ENCODE measurements at regions not wholly inside any gene's neighbourhood (a gene's known extent, or its start where the extent isn't known, plus 50 kb on each side); places are given as distances from the start of the nearest gene placed in this dataset.

DNA sequence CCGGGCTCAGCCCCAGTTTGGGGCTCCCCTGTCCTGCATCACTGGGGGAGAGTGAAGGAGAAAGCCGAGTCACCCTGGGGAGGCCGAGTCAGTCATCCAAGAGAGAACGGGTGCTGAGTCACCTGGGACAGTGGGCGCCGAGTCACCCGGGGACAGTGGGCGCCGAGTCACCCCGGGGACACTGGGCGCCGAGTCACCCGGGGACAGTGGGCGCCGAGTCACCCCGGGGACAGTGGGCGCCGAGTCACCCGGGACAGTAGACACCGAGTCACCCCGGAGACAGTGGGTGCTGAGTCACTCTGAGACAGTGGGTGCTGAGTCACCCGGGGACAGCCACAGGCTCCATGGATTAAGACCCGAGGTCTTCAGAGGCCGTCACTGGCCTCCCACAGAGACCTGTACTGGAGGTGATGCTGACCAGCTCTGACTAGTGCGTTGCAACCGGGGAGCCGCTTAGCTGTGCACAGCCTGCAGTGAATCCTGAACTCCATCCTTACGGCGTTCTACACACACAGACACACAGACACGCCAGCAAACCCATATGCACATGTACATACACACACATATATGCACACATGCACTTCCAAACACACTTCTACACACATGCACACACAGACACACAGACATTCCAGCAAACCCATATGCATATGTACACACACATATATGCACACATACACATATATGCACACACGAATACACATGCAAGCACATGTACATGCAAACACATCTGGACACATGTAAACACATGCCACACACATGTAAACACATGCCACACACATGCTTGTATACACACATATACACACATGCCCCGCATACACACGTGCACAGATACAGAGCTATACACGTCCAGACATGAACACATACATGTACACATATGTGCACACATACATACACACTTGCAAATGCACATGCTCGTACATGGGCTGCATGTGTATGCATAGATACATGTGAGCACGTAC lies 64.9 kb upstream of the GALNT9 start:
- peak in 1 of 2 donors; percentile 40 for DNase-seq (ENCODE audit: low read depth in 2 of 2)

DNA sequence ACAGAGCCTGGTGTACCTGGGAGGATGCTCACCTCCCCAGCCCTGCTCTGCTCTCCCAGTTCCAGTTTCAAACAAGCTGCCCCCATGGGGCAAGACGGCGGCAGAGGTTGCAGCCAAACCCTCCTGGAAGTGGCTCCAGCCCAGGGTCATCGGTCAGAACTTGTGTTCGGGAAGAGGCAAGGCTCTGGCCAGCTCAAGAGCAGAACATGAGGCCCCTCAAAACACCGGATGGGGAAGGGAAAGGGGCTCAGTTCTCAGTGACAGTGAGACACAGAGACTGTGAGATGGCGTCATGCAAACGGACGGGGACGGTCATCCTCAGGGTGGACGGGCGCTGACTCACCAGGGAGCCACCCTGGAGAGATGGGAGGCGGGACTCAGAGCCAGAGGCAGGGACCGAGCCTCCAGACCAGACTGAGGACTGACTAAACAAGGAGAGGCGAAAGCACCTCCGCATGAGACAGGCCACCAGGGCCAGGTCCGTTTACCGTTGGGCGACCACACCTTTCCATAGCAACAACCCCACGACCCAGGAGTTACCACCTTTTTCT lies 63.9 kb upstream of the GALNT9 start:
- no peak for DNase-seq (ENCODE audit: low read depth in 2 of 2)

DNA sequence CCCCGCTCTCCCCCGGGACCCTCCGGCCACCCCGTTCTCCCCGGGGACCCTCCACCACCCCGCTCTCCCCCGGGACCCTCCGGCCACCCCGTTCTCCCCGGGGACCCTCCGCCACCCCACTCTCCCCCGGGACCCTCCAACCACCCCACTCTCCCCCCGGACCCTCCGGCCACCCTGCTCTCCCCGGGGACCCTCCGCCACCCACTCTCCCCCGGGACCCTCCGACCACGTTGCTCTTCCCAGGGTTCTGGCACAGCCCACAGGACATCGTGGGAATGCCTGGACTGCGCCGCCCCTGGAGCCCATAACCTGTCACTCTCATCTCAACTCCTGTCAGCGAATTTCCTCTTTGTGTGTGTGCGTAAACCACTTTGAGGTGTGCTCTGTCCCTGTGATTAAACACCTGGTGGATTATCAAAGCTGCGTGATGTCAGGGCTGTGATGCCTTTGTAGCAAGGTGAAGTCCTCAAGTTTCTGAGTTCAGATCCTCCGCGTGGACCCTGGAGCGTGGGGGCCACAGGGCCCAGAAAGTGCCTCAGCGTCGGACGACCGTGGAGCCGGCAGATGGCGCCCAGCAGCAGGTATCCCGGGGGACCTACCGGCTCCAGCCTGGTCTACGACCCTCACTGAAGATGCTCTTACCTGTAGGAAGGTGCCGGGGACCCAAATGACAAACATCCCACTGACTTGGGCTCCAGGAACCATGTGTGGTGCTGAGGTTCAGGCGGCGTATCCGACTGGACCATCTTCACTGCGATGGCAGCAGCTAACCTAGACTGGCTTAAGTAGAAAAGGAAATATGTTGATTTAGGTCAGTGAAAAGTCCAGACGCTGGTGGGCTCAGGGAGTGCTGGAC lies 63.2 kb upstream of the GALNT9 start:
- no peak for DNase-seq (ENCODE audit: low read depth in 2 of 2)

DNA sequence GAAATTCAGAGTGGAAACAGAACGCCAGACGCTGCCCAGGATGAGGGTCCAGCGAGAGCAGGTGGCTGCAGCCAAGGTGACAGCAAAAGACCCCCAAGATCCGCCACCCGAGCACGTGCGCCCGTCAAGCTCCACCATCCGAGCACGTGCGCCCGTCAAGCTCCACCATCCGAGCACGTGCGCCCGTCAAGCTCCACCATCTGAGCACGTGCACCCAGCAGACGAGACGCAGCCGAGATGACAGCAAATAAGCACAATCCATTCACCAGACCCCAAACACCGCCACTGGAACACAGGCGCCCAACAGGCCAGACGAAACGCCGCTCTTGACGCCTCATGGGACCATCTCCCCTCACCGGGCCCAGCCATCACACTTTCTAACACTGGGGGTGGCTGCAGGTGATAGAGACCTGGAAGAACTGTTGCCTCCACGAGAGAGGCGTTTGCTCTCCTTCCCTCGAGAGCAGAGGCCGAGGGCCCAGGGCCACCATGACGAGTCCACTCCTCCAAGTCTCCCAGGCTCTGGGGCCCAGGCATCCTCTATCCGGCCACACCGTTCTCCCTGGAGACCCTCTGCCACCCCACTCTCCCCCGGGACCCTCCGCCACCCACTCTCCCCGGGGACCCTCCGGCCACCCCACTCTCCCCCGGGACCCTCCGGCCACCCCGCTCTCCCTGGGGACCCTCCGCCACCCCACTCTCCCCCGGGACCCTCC lies 62.1 kb upstream of the GALNT9 start:
- DNase-seq (ENCODE audit: low read depth in 2 of 2): no peak

DNA sequence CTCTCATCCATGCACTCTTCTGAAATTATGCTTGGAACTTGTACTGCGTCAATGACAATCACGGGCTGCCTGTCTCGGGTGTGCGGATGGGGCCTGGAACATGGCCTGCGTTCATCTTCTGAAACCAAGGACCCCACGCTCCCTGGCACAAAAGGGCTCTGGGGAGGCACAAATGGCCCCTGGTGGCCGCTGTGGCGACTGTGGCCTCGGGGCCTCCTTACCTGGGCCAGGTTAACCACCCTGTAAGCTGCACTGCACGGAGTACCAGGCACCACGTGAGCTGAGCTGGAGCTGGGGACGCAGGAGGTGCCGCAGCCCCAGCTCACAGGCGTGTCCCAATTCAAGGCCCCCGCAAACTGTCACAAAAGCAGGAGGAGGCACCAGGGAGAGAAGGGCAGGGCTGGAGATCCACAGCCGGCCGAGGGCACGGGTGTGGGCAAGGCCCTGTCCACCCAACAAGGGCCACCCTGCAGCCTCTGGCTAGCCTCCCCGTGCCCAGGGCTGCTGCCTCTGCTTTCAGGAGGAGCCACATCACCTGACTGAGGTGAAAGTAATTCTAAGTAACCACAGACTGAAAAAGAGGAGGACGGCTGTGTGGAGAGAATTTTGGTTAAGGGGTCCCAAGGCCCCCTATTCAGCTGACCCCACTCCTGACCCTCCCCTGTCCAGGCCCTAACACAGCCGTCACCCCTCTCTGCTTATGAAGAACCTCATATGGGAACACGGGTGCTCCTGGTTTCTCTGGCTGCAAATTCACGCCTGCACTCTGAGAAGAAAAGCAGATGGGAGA lies 61.1 kb upstream of the GALNT9 start:
- DNase-seq (ENCODE audit: low read depth in 2 of 2): no peak

DNA sequence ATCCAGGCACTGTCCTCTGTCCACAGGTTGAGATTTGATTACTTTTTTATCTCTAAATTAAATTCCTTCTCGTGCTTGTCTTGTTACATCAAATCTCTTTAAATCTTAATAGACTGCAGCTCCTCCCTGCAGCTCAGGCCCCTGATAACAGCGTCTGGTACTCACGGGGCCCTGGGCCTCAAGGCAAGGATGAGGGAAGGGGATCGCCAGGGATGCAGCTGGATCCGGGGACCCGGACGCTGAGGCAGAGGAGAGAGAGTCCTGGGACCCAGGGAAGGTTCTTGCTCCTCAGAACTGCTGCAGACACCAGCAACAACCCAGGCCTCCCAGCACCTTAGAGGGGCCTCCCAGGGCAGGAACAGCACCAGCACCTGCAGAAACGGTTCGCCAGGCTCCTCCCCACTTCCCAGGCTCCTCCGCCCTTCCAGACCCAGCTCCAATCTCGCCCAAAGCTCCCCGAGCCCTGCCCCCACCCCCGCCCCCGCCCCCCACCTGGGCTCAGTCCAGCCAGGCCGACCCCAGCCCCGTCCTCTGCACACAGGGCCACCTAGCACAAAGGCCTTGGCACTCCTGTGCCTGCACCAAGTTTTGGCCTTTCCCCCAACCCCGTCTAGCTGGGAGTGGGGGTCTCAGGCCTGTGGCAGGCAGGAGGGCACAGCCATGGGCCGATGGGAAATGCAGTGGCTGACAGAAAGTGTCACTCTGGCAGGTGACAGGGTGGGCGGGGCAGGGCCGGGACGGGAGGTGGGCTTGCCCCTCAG lies 60.3 kb upstream of the GALNT9 start:
- DNase-seq (ENCODE audit: low read depth in 2 of 2): no peak

DNA sequence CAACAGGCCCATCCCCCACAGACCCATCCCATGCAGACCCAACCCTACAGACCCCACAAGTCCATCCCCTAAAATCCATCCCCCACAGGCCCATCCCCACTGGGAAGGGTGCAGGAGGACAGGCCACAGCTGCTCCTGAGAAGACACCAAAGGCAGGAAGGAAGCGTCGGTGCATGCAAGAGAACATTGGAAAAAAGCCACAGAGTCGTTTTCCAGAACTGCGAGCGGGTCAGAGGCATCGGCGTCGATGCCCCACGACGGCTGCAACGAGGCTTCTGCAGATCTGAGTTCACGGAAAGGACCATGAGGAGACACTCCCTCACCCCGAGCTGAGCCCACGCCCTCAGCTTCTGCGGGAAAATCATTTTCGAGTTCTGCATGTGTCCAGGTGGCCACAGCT lies 59.6 kb upstream of the GALNT9 start:
- no peak for DNase-seq (ENCODE audit: low read depth in 2 of 2)

DNA sequence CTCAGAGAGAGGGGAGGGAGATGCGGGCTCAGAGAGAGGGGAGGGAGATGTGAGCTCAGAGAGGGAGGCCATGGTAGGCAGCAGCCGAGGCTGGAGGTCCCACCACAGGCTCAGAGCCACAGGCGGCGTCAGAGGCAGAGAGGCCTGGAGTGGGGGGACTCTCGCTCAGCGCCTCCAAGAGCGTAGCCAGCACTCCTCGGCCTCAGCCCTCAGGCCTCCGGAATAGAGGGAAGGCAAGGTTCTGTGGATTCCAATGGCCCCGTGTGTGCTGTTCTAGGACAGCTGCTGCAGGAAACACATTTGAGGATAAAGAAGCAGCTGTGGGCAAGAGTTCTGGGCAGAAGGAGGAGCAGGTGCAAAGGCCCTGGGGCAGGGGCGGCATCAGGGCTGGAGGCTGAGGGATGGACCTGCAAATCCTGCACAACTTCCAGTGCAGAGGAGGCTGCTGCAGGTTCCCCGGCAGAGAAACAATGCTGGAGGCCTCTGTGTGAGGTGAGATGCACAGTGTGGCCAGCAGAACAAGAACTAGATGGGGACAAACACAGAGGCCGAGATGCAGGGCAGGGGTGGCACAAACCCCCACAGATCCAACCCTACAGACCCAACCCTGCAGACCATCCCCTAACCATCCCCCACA lies 59.1 kb upstream of the GALNT9 start:
- DNase-seq (ENCODE audit: low read depth in 2 of 2): no peak

DNA sequence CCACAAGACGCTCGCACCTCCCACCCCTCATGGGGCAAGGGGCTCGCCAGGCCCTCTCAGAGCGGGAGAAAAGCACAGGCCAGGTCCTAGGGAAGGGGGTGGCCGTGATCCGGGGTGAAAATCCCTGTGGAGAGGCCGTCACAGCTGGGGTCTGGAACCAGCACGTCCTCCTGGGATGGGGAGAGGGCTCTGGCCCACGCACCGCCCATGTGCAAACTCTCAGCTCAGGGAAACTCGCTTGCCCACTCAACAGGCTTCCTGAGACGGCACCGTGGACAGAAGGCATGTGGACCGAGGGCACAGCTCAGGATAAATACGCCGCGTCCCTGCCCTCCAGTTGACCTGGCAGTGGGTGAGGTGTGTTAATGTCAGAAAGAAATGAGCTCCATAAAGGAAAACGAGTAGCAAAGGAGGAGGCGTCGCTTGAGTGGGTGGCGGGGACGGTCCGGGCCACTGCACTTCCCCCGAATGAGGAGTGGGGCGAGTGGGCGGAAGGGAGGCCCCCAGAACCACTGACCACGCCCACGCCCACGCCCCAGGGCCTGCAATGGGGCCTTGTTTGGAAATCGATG lies 57.6 kb upstream of the GALNT9 start:
- DNase-seq (ENCODE audit: low read depth in 2 of 2): no peak

DNA sequence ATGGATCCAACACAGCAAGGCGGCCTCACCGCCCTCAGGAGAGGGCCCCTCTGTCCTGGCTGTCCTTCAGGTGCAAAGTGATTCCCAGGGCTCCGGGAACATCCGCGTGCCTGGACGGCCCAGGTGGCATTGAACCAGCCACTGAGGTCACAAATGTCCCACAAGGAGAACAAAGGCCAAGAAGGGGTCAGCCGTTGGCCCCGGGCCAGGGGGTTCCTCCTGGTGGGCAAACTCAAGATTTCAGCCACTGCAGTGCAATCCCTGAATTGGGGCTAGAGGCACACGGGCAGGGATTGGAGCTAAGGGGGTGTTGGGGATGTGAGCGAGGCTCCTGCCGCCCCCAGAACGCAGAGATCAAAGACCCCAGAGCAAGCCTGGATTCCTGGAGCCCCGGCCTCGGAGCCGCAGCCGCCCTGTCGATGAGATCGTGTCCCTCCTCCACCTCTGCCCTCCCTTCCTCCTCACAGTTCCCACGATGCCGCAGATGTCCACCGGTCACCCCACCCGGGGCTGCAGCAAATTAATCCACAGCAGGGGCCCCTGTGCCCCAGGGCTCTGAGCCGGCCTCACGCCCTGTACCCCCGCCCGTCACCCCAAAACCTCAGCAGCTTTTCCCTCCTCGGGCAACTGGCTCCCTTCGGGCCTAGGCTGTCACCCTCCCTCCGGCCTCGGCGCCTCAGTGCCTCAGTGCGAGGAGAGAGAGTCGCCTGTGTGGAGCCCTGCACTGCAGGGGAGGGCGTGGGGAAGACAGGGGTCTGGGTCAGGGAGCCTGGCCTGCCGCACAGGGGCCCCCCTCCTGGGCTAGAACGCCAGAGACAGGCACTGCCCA lies 56.7 kb upstream of the GALNT9 start:
- no peak for DNase-seq (ENCODE audit: low read depth in 2 of 2)

DNA sequence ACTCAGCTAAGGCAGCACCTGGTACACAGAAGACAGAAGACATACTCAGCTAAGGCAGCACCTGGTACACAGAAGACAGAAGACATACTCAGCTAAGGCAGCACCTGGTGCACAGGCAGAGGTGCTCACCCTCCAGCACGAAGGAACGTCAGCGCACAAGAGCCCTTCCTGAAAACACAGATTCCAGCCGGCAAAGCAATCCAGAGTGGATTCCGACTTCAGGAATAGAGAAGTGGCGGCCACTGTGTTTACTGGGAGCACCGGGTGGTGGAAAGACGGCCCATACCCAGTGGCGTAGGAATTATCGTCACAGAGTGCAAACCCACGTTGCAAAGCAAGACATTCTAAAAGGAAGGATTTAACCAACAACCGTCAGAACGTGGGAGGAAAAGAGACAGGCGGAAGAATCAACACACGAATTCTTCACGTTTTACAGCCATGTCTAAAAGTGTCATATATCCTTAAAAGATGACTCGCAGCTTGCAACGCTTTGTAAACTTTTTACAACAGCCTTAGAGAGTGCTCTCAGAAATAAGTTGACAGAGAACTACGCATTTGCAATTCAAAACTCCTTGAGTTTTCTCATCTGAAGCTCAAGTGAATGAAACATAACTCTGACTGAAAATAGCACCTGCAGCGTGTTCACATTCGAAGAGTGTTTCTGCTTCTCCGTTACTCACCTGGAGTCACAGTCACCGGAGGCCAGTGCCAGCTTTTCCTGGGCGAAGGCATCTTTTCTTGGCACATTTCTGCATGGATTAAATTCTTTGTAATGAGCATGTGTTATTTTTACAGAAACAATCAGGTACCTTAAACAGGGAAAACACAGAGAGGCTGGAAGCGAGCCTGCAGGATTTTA lies 55.8 kb upstream of the GALNT9 start:
- no peak for DNase-seq (ENCODE audit: low read depth in 2 of 2)

DNA sequence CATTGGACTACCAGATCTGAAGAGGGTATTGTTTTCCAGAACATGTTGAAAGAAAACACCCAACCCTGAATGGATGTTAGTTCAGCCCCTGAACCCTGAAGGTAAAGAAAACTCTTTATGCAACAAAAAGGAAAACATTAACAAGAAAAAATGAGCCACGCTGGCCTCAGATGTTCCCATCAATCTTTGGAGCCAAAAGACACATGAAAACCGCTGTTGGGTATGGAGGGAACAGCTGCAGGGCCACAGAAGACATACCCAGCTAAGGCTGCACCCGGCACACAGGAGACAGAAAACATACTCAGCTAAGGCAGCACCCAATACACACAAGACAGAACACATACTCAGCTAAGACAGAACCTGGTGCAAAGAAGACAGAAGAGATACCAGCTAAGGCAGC lies 51.3 kb upstream of the GALNT9 start:
- no peak for DNase-seq (ENCODE audit: low read depth in 2 of 2)

DNA sequence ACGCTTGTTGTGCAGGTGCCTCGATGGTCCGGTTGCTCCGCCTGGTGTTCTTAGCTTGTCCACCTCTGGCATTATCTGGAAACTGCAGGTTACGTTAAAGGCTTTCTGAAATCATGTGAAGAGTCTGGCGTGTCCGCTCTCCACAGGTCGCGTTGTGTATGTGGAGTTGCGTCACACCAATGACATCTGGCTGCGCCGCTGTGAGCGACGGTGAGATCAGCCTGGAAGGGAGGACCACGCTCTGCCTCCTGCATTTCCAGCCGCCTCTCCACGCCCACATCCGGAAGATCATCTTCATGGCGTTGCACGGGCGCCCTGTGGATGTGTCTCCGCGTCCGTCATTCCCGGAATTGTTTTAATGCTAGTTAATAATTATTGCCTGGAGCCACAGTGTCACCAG lies 50.6 kb upstream of the GALNT9 start:
- no peak for DNase-seq (ENCODE audit: low read depth in 2 of 2)

DNA sequence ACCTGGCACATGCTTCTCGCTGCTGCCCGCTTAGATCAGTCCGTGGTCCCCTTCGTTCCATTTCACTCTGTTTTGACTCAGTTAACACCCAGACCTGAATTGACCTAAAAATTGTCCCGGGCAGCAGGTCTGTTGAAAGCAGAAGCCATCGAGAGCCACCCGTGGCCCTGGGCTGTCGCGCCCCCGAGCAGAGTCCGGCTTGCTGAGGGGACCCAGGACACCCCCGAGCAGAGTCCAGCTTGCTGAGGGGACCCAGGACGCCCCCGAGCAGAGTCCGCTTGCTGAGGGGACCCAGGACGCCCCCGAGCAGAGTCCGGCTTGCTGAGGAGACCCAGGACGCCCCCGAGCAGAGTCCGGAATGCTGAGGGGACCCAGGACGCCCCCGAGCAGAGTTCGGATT lies 50.2 kb upstream of the GALNT9 start:
- DNase-seq (ENCODE audit: low read depth in 2 of 2): no peak

Measured in stimulated activated CD4-positive, alpha-beta T cell treated with anti-CD3 and anti-CD28 coated beads, Interleukin-15, amount 100 ng/mL, for 48 hours (primary cell).